Brain microvascular endothelial cell (primary cell): ENCODE measurements at regions not wholly inside any gene's neighbourhood (a gene's known extent, or its start where the extent isn't known, plus 50 kb on each side); places are given as distances from the start of the nearest gene placed in this dataset.

Experiments used
- DNase-seq: peaks from one replicate; pipeline ENCODE4 v3.0.0-alpha.2; 2020
- H3K27ac ChIP-seq: fragments of 250-450 bp; sonication (Bioruptor Pico); 2 replicates; pipeline ENCODE4 v1.5.1; 2020; ENCODE audit warnings: mild to moderate bottlenecking, moderate library complexity
- H3K27me3 ChIP-seq: fragments of 250-450 bp; sonication (Bioruptor Pico); replicated peaks from 2 replicates; pipeline ENCODE4 v1.5.1; 2020; ENCODE audit warnings: mild to moderate bottlenecking
- H3K36me3 ChIP-seq: fragments of 250-450 bp; sonication (Bioruptor Pico); replicated peaks from 2 replicates; pipeline ENCODE4 v1.5.1; 2020; ENCODE audit warnings: mild to moderate bottlenecking
- H3K4me3 ChIP-seq: 2 replicates; pipeline ENCODE4 v1.5.1; 2011; ENCODE audit warnings: low read depth, mild to moderate bottlenecking, control low read depth, low read length, moderate library complexity
- CTCF ChIP-seq: IDR thresholded peaks from 2 replicates; pipeline ENCODE4 v1.5.1; 2011; ENCODE audit warnings: low read depth, mild to moderate bottlenecking, moderate library complexity, low read length, control low read depth, inconsistent platforms; ENCODE audit errors: missing control alignments
- in situ Hi-C: cut with HindIII; loops from 2 replicates; pipeline ENCODE4 v1.10.0; 2017; ENCODE audit warnings: low sequenced_read_pairs, low pct_ligation_motif_present

DNA sequence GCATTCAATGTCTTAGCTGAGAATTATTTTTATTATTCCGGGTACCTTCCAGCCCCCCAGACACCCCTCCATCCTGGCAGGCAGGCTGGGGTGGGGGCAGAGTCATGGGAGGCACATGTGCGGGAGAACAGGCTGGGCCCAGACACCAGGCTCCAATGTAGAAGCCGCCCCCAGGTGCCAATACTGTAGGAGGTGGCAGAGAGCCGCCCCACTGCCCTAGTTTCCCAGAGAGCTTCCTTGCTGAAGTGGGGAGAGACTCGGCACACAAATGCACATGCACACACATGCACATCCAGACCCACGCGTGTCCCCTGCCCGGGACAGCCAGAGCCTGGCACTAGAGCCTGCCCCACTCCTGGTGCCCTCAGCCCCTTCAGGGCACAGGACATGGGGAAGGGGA is 98.4 kb upstream of the LINGO1 start:
- H3K36me3 ChIP-seq: no peaks in the 10 kb centered on the region
- no peaks in the 10 kb centered on the region for H3K27me3 ChIP-seq
- DNase-seq: no peak
- TF ChIP-seq CTCF: no peak
- in situ Hi-C loops: no loop called here
- H3K4me3 ChIP-seq: no peak overlapping the region
- no peak overlapping the region for H3K27ac ChIP-seq

DNA sequence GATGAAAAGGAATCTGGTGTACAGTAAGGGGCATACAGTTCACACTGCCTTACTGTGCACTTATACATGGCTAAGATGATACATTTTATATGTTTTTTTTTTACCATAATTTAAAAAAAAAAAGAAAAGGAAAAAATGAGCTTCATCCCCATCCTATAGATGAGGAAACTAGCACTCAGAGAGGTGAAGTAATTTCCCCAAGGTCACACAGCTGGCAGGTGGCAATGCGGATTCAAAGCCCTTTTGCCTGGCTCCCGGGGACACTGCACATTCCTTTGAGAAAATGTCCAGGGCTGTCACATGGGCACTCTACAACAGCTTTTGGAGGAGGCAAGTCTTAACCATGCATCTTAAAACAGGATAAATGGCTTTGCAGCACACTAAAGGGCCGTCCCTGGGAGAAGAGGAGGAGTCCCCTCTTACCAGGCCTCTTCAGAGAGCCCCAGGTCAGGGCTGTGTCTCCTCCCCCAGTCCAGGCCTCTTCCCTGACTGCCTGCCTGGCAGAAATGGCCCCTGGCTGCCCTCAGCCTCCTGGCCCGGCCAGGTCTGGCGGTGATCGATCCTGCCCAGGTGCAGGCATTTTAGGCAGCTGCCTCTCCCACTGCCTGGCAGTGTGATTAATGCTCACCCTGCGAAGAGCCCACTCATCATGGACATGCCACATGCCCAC is 95.1 kb upstream of the LINGO1 start:
- no peaks in the 10 kb centered on the region for H3K36me3 ChIP-seq
- no peaks in the 10 kb centered on the region for H3K27me3 ChIP-seq
- no peak overlapping the region for H3K27ac ChIP-seq
- DNase-seq: no peak
- in situ Hi-C loops: no loop called here
- H3K4me3 ChIP-seq: no peak overlapping the region
- TF ChIP-seq CTCF: no peak

DNA sequence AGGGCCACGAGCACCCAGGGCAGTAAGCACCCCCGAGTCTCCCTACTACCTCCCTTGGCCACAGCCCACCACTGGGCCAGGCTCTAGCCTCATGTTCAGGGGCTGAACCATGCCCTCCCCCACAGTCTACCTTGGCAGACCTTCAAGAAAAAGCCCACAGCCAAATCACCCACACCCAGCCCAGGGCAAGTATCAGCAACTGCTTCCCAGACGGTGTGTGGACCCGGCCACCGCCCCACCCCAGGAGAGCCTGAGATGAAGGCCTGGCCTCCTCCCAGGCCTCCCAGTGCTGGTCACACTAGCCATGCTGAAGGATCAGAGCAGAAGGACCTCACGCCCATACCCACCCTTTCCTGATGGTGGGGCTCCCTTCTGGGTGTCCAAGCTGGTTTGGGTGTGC is 92.0 kb upstream of the LINGO1 start:
- Histone ChIP-seq H3K27me3 (no peaks in the 10 kb centered on the region), H3K27ac (no peak overlapping the region), H3K36me3 (no peaks in the 10 kb centered on the region), H3K4me3 (no peak overlapping the region)
- TF ChIP-seq CTCF: no peak
- no peak for DNase-seq
- in situ Hi-C loops: no loop called here

GRCh38 chr15:77723756-77724155 is 91.0 kb upstream of the LINGO1 start:
- H3K27me3 ChIP-seq: no peaks in the 10 kb centered on the region
- H3K36me3 ChIP-seq: no peaks in the 10 kb centered on the region
- no peak for DNase-seq
- no peak for TF ChIP-seq CTCF
- H3K4me3 ChIP-seq: no peak overlapping the region
- in situ Hi-C loops: no loop called here
- no peak overlapping the region for H3K27ac ChIP-seq

GRCh38 chr15:77722759-77723460 is 90.2 kb upstream of the LINGO1 start:
- DNase-seq: no peak
- H3K36me3 ChIP-seq: no peaks in the 10 kb centered on the region
- no peak overlapping the region for H3K27ac ChIP-seq
- TF ChIP-seq CTCF: no peak
- H3K4me3 ChIP-seq: no peak overlapping the region
- H3K27me3 ChIP-seq: no peaks in the 10 kb centered on the region
- in situ Hi-C loops: no loop called here
